HG02571 (cell line): ENCODE measurements at regions not wholly inside any gene's neighbourhood (a gene's known extent, or its start where the extent isn't known, plus 50 kb on each side); places are given as distances from the start of the nearest gene placed in this dataset.
A peak's percentile ranks its signal among the peaks of the same experiment; 100 is the strongest.
"Not testable (repeated sequence)": the region's sequence is repeated elsewhere in the genome, so short reads cannot be mapped to it uniquely, and the experiment has no call there.

Experiments used
- ATAC-seq: cut with Tn5 transposase; IDR thresholded peaks from one replicate; pipeline ENCODE4 v1.9.1; 2021; ENCODE audit warnings: mild to moderate bottlenecking, moderate library complexity; ENCODE audit not compliant: unreplicated experiment

DNA sequence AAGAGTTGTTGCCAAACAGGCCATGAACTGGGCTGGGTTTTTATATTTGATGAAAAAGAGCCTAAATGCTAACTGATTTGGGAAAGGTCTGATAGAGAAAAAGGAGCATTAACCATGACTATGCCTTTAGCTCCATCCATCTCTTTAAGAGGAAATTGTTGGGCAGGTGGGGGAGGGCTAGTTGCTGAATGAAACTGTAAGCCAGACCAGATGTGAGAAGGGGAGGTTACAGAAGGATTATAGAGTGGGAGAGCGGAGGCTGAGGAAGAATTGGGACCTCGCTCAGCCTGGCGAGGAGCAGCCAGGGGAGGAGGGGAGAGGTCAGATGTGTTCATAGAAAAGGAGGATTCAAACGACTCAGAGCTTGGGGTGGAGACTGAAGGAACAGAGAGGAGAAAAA is 74.9 kb upstream of the OTUD4 start:
- not testable (repeated sequence) for ATAC-seq

DNA sequence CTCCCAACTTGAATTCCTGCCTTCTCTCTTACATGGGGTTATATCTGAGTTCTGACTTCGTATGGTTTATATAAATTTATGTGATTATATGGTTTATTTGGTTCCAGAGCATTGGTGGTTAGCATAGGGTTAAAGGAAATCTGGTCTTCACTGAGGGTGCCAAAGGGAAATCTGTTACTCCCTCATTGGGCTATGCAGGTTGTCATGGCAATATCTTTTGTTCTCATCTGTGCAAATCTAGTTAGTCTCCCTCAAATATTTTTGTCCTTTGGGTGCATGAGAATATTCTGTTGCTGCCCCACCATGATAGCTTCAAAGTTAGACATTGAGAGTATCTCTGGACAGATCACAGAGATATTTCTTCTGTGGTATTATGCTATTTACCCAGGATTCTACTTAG is 71.8 kb upstream of the OTUD4 start:
- ATAC-seq, result no peak

DNA sequence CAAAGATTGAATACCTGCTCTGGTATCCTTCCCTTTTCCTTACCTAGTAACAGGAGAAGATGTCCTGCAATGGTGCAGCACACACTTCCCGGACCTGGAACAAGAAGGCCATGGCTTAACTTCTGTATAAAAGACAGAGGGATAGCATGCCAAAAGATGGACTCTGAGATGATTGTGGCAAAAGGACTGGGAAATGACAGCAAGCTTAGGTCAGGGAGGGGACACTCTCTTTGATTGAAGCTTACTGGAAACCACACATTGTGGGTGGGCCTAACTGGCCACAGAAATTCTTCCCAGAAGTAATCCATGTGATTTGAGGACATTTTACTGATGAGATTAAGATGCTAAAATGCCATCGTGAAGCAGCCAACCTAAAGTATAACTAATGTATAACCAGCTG is 71.0 kb upstream of the OTUD4 start:
- ATAC-seq, result no peak

DNA sequence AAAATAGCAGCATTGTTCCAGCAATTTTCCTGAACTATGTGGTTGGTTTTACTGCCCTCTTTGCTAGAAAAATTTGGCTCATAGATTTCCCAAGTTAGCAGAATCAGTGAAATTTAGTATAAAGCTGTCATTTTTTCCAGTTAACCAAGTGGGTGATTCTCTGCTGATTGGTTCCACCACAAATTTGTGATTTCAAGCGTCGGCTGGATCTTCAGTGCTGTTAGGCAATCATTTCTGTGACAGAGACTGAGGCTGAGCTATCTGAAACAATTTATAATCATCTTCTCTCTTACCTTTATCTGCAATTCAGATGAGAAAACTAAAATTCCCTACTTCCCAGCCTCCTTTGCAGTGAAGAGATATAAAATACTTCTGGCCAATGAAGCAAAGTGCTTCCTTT is 68.6 kb upstream of the OTUD4 start:
- ATAC-seq, result no peak

DNA sequence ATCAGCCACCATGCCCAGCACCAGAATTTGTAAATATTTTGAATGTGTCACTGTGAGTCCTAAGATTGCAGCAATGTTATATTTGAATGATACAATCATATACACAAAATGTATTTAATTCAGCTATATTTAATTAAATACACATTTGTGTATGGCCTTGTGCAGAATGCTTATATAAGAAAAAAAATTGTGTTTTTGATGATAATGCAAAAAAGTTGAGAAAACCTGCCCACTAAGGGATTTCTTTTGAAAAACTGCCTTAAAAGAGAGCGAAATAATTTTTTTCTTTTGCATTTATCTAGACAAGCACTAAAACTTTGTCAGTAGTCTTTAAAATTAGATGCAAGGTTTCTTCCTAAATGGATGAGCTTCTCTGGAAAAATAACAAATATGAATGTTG is 68.1 kb upstream of the OTUD4 start:
- ATAC-seq, result no peak

DNA sequence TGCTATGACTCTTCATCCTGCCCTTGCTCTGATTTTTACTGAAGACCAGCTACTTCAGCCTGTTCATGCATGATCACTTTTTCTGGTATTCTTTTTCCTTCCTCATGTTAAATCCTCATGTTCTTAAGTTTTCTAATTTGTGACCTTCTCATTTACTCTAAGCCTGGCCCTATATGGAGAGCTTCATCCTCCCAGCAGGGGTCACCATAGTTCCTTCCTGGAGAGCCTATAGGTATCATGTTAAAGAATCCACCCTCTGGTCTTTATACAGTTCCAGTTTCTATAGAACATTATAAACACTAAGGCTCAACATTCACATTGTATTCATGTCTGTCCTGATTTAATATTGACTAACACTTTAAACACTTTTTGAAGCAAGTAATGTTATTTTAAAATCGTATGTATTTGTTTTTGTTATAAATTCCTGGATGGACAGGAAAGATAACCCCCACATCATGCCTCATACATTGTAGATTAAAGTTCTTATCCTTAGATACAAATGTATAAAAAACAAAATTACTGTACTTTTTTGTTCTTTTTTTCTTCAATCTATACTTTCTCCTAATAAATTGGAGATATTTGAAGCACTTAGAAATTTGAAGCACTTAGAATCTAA is 53.8 kb upstream of the OTUD4 start:
- peak; percentile 93 for ATAC-seq

DNA sequence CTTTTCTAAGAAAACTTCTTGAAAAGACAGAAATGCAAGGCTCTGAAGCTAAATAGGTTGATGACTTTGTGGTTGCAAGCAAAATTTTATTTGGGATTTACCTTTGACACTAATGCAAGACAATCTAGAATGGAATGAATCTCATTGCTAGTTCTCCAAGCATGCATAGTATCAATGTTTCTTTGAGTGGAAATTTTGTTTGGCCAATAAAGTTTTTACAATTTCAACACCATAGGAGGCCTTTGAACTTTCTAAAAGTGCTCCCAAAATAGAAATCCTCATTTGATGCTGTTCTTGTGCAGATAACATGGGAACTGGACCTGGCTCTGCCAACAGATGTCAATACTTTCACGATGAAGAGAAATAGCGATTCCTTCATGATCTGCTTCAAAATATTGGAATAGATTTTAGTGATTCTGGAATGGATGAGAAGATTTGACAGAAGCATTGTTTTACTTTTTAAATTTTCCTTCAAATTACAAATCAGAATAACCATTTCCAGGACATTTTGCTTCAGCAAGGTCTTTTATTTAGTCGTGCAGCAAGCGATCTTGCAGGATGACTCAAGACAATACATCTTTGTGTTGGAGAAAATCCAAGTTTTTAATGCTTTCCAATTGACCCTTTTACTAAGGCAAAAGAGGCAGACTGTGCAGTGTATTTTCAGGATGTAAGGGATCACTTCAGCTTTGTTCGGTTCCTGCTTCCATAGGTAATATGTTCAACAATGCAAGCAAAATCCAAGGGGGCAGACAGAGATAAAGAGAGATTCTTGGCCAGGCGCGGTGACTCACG is 51.7 kb upstream of the OTUD4 start:
- ATAC-seq, result no peak

DNA sequence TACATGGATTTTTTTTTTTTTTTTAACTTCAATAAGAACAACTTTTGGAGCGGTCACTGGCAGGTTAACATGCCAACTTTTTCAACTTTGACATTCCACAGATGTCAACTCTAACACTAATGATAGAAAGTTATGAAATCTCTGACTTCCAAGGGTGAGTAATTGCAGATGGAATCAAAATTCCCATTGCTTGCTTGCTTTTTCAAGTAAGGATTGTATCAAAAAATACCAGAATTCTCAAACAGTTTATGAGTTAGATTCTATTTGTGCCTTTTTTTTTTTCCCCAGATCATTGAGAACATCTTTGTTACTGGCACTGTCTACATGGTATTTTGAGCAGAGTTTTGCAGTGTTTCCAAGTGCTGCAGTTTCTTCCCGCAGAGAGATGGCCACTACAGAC is 50.3 kb upstream of the OTUD4 start:
- ATAC-seq, result no peak
